ENCODE measurements at regions not wholly inside any gene's neighbourhood (a gene's known extent, or its start where the extent isn't known, plus 50 kb on each side); places are given as distances from the start of the nearest gene placed in this dataset.

GRCh38 chr6:120918137-120918536, 416.1 kb downstream of the TBC1D32 start (continued):
- TF ChIP-seq ZNF180 (CRISPR knock-in tag; IDR thresholded peaks at IDR 0.05; ENCODE audit: borderline replicate concordance, low read depth) (no peak), RBAK (CRISPR knock-in tag; IDR thresholded peaks at IDR 0.05) (no peak)

GRCh38 chr6:120916844-120917243, 417.4 kb downstream of the TBC1D32 start:
- Histone ChIP-seq H3K9me3 (ENCODE audit: low read length) (no peaks in the 10 kb centered on the region), H3K4me3 (replicated peaks in 1 of 3; ENCODE audit: insufficient read depth in 1 of 3, low read depth in 2 of 3, low read length in 3 of 3) (no peak overlapping the region), H3K27me3 (ENCODE audit: control insufficient read depth in 1 of 2, insufficient read depth in 2 of 2, low read length in 2 of 2) (no peaks in the 10 kb centered on the region), H3K4me1 (ENCODE audit: insufficient read depth, low read length) (no peaks in the 10 kb centered on the region), H3K9ac (ENCODE audit: insufficient read depth, low read depth, low read length) (no peak overlapping the region), H4K20me1 (ENCODE audit: insufficient read depth, low read length) (no peaks in the 10 kb centered on the region), H3K36me3 (replicated peaks in 1 of 2; ENCODE audit: control insufficient read depth in 1 of 2, insufficient read depth in 2 of 2, low read length in 2 of 2) (no peaks in the 10 kb centered on the region), H3K79me2 (ENCODE audit: insufficient read depth, low read length) (no peaks in the 10 kb centered on the region), H3K4me2 (ENCODE audit: low read depth, low read length) (no peak overlapping the region), H2AFZ (ENCODE audit: low read length) (no peak overlapping the region), H3K27ac (ENCODE audit: extremely low read length, insufficient read depth, low read length) (no peak overlapping the region)
- DNase-seq (ENCODE audit: low spot score) (no peak), ATAC-seq (no peak), FAIRE-seq (no peak)
- CTCF ChIA-PET (ENCODE audit: low intra/inter-chr PET ratio, low total read pairs), result no interaction called here
- POLR2A ChIA-PET, result no interaction called here
- intact Hi-C loops (cut with micrococcal nuclease; ENCODE audit: unreplicated experiment), result no loop called here
- in situ Hi-C loops (cut with HindIII; ENCODE audit: extremely low pct_ligation_motif_present, low pct_unique_long_range_greater_than_20kb), result no loop called here
- 0% methylated on average over 2 of the region's 2 CpGs for WGBS (ENCODE audit: low lambda C conversion rate)
- BruUV-seq (replicated peaks), result no TSS peak
- TF ChIP-seq ELF3 (CRISPR knock-in tag; IDR thresholded peaks at IDR 0.05) (no peak), HDAC2 (CRISPR knock-in tag; IDR thresholded peaks at IDR 0.05) (no peak), ZKSCAN5 (CRISPR knock-in tag; IDR thresholded peaks at IDR 0.05) (no peak), IRF2 (CRISPR knock-in tag; IDR thresholded peaks at IDR 0.05) (no peak), ETS1 (CRISPR knock-in tag; IDR thresholded peaks at IDR 0.05) (no peak), TSC22D2 (CRISPR knock-in tag; IDR thresholded peaks at IDR 0.05; ENCODE audit: borderline replicate concordance) (no peak), HNRNPK (IDR thresholded peaks at IDR 0.05; ENCODE audit: low read depth, low read length, poor library complexity, severe bottlenecking) (no peak), PLSCR1 (CRISPR knock-in tag; IDR thresholded peaks at IDR 0.05; ENCODE audit: borderline replicate concordance) (no peak), RERE (CRISPR knock-in tag; IDR thresholded peaks at IDR 0.05; ENCODE audit: low read depth) (no peak), ZNF574 (CRISPR knock-in tag; IDR thresholded peaks at IDR 0.05) (no peak), ZBTB3 (CRISPR knock-in tag; IDR thresholded peaks at IDR 0.05; ENCODE audit: borderline replicate concordance, low read depth) (no peak)
